Right lobe of liver (tissue), 6 donors: ENCODE measurements at regions not wholly inside any gene's neighbourhood (a gene's known extent, or its start where the extent isn't known, plus 50 kb on each side); places are given as distances from the start of the nearest gene placed in this dataset.

Experiments used
- ATAC-seq, 4 donors: fragments of 200-7000 bp; cut with Tn5 transposase; one replicate each; pipeline ENCODE4 v1.9.1; 2020; ENCODE audit warnings: mild to moderate bottlenecking in 4 of 4, moderate library complexity in 4 of 4
- DNase-seq, 3 donors: peaks; one replicate each; pipeline ENCODE4 v3.0.0-alpha.2; 2020
- H3K27ac ChIP-seq, 3 donors: fragments of 200-600 bp; one replicate each; pipeline ENCODE4 v1.8.0; 2022
- H3K27me3 ChIP-seq, 2 donors: fragments of 200-600 bp; one replicate each; pipeline ENCODE4 v1.8.0; 2022
- H3K36me3 ChIP-seq, 4 donors: fragments of 200-600 bp; sonication (generic) in 1 of 4; one replicate each; pipeline versions ENCODE4 v1.5.1 to v1.8.0; 2017 to 2022; ENCODE audit warnings: control low read depth in 1 of 4
- H3K4me1 ChIP-seq, 4 donors: fragments of 200-600 bp; sonication (generic) in 1 of 4; one replicate each; pipeline versions ENCODE4 v1.5.1 to v1.8.0; 2017 to 2022; ENCODE audit warnings: control low read depth in 1 of 4
- H3K4me3 ChIP-seq, 3 donors: fragments of 200-600 bp; one replicate each; pipeline ENCODE4 v1.8.0; 2022
- H3K9me3 ChIP-seq, 4 donors: fragments of 200-600 bp; sonication (generic) in 1 of 4; one replicate each; pipeline versions ENCODE4 v1.5.1 to v1.8.0; 2017 to 2022; ENCODE audit warnings: control low read depth in 1 of 4
- CTCF ChIP-seq, 4 donors: fragments of 200-600 bp in 3 of 4; fragments of 450-650 bp in 1 of 4; IDR thresholded peaks; one replicate each; pipeline versions ENCODE4 v1.5.1 to v1.8.0; 2016 to 2022; ENCODE audit warnings: antibody characterized with exemption in 4 of 4, mild to moderate bottlenecking in 2 of 4
- POLR2A ChIP-seq: fragments of 450-650 bp; IDR thresholded peaks from one replicate; pipeline ENCODE4 v1.6.1; 2017; ENCODE audit warnings: antibody characterized with exemption, mild to moderate bottlenecking
- WGBS: methylation state at CpG from one replicate; pipeline ENCODE4 v1.1.6; 2018; ENCODE audit warnings: low coverage, low lambda C conversion rate; ENCODE audit not compliant: insufficient coverage; ENCODE audit errors: missing lambda C conversion rate; 5-methylcytosine and 5-hydroxymethylcytosine counted together
- intact Hi-C, 2 donors: fragments of 100-400 bp; cut with DNase I; formaldehyde crosslinking; loops; one replicate each; pipeline versions ENCODE4 v1.11.2 to v1.14.1; 2022
- donor health status: DM: no; HTN: yes; CAD: no.
- donor health status: DM: no; HTN: no; CAD: no.
- donor health status: DM: no; HTN: no; CAD: no.
- donor health status: DM: no; HTN: yes; CAD: no.
- donor health status: DM: no; HTN: yes; CAD: no.

- TF ChIP-seq POLR2A (no peak), CTCF (IDR thresholded peaks at IDR 0.05) (no peak)
- H3K27ac ChIP-seq, result no peak overlapping the region
- H3K27me3 ChIP-seq, result no peaks in the 10 kb centered on the region
- no peak for ATAC-seq
- DNase-seq, result no peak
- intact Hi-C loops, result no loop called here
- H3K4me3 ChIP-seq, result no peak overlapping the region
- H3K36me3 ChIP-seq, result no peaks in the 10 kb centered on the region
- no peaks in the 10 kb centered on the region for H3K9me3 ChIP-seq
- no peaks in the 10 kb centered on the region for H3K4me1 ChIP-seq
Observed at GRCh38 chr4:15186806-15187205, 184.5 kb downstream of the CPEB2 start.

- intact Hi-C loops, result no loop called here
- TF ChIP-seq CTCF (IDR thresholded peaks at IDR 0.05), result no peak
- no peak for TF ChIP-seq POLR2A
- no peak for DNase-seq
- no peaks in the 10 kb centered on the region for H3K36me3 ChIP-seq
- no peaks in the 10 kb centered on the region for H3K27me3 ChIP-seq
- WGBS, result 48% methylated on average over 3 of the region's 3 CpGs
- no peaks in the 10 kb centered on the region for H3K9me3 ChIP-seq
- no peak overlapping the region for H3K4me3 ChIP-seq
- no peak for ATAC-seq
- H3K27ac ChIP-seq, result no peak overlapping the region
- H3K4me1 ChIP-seq, result no peaks in the 10 kb centered on the region
Observed at GRCh38 chr4:15188605-15189539, 186.6 kb downstream of the CPEB2 start.

- TF ChIP-seq POLR2A (no peak), CTCF (IDR thresholded peaks at IDR 0.05) (no peak)
Observed at GRCh38 chr4:15194520-15194919, 192.2 kb downstream of the CPEB2 start.

GRCh38 chr4:15197005-15197404 is 194.7 kb downstream of the CPEB2 start:
- Histone ChIP-seq H3K4me3 (no peak overlapping the region), H3K27me3 (no peaks in the 10 kb centered on the region), H3K27ac (no peak overlapping the region), H3K4me1 (no peaks in the 10 kb centered on the region), H3K9me3 (no peaks in the 10 kb centered on the region), H3K36me3 (no peaks in the 10 kb centered on the region)
- intact Hi-C loops, result no loop called here
- 58% methylated on average over 4 of the region's 4 CpGs for WGBS
- DNase-seq (no peak), ATAC-seq (peak; percentile 52 to 76 (median 64))
- TF ChIP-seq POLR2A, result no peak
- TF ChIP-seq CTCF (IDR thresholded peaks at IDR 0.05), result peak in 3 of 4 donors; percentile 22 to 34 (median 28)

More at GRCh38 chr4:15194520-15194919, 192.2 kb downstream of the CPEB2 start:
- DNase-seq (no peak), ATAC-seq (no peak)
- no peaks in the 10 kb centered on the region for H3K4me1 ChIP-seq
- WGBS, result 74% methylated on average over 2 of the region's 2 CpGs
- no peak overlapping the region for H3K4me3 ChIP-seq
- intact Hi-C loops, result no loop called here
- no peak overlapping the region for H3K27ac ChIP-seq
- H3K9me3 ChIP-seq, result no peaks in the 10 kb centered on the region
- H3K27me3 ChIP-seq, result no peaks in the 10 kb centered on the region
- H3K36me3 ChIP-seq, result no peaks in the 10 kb centered on the region
